ENCODE measurements at regions not wholly inside any gene's neighbourhood (a gene's known extent, or its start where the extent isn't known, plus 50 kb on each side); places are given as distances from the start of the nearest gene placed in this dataset.

- no peaks in the 10 kb centered on the region for H3K9me3 ChIP-seq (replicated peaks; ENCODE audit: control insufficient read depth, insufficient read depth, low read length)
- no peak overlapping the region for H2AFZ ChIP-seq (ENCODE audit: control insufficient read depth, low read depth, low read length)
- DNase-seq (ENCODE audit: low read depth, low spot score) = no peak
- no peaks in the 10 kb centered on the region for H3K79me2 ChIP-seq (ENCODE audit: control insufficient read depth, insufficient read depth, low read length)
- ChIA-PET RAD21 (ENCODE audit: unreplicated experiment) (interaction anchor here (0.9 kb wide), 1 partner anchor 15 kb away, joined by 3 read pairs; no protein-coding TSS in a partner anchor), POLR2A (no interaction called here), CTCF (no interaction called here), SMC1A (ENCODE audit: uncharacterized antibody, unreplicated experiment) (no interaction called here)
- no peak overlapping the region for H3K4me2 ChIP-seq (ENCODE audit: control insufficient read depth, insufficient read depth)
- TF ChIP-seq CEBPB (IDR thresholded peaks at IDR 0.05; ENCODE audit: borderline replicate concordance in 1 of 2, low read depth in 2 of 2, low read length in 2 of 2) = no peak
- TF ChIP-seq PRDM15 (CRISPR knock-in tag; IDR thresholded peaks at IDR 0.05) = no peak
- TF ChIP-seq, protein P1, sequence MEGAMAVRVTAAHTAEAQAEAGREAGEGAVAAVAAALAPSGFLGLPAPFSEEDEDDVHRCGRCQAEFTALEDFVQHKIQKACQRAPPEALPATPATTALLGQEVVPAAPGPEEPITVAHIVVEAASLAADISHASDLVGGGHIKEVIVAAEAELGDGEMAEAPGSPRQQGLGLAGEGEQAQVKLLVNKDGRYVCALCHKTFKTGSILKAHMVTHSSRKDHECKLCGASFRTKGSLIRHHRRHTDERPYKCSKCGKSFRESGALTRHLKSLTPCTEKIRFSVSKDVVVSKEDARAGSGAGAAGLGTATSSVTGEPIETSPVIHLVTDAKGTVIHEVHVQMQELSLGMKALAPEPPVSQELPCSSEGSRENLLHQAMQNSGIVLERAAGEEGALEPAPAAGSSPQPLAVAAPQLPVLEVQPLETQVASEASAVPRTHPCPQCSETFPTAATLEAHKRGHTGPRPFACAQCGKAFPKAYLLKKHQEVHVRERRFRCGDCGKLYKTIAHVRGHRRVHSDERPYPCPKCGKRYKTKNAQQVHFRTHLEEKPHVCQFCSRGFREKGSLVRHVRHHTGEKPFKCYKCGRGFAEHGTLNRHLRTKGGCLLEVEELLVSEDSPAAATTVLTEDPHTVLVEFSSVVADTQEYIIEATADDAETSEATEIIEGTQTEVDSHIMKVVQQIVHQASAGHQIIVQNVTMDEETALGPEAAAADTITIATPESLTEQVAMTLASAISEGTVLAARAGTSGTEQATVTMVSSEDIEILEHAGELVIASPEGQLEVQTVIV (IDR thresholded peaks at IDR 0.05; ENCODE audit: borderline replicate concordance, partially characterized antibody) = no peak
- TF ChIP-seq, protein P2, sequence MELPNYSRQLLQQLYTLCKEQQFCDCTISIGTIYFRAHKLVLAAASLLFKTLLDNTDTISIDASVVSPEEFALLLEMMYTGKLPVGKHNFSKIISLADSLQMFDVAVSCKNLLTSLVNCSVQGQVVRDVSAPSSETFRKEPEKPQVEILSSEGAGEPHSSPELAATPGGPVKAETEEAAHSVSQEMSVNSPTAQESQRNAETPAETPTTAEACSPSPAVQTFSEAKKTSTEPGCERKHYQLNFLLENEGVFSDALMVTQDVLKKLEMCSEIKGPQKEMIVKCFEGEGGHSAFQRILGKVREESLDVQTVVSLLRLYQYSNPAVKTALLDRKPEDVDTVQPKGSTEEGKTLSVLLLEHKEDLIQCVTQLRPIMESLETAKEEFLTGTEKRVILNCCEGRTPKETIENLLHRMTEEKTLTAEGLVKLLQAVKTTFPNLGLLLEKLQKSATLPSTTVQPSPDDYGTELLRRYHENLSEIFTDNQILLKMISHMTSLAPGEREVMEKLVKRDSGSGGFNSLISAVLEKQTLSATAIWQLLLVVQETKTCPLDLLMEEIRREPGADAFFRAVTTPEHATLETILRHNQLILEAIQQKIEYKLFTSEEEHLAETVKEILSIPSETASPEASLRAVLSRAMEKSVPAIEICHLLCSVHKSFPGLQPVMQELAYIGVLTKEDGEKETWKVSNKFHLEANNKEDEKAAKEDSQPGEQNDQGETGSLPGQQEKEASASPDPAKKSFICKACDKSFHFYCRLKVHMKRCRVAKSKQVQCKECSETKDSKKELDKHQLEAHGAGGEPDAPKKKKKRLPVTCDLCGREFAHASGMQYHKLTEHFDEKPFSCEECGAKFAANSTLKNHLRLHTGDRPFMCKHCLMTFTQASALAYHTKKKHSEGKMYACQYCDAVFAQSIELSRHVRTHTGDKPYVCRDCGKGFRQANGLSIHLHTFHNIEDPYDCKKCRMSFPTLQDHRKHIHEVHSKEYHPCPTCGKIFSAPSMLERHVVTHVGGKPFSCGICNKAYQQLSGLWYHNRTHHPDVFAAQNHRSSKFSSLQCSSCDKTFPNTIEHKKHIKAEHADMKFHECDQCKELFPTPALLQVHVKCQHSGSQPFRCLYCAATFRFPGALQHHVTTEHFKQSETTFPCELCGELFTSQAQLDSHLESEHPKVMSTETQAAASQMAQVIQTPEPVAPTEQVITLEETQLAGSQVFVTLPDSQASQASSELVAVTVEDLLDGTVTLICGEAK (IDR thresholded peaks at IDR 0.05; ENCODE audit: borderline replicate concordance) = no peak
- no peak for TF ChIP-seq JUND (IDR thresholded peaks at IDR 0.05; ENCODE audit: low read depth, low read length)
- TF ChIP-seq NR2F1 (conservative IDR thresholded peaks at IDR 0.05) = no peak
- no peak for TF ChIP-seq SMAD5 (IDR thresholded peaks at IDR 0.05; ENCODE audit: low read depth)
- no peak for TF ChIP-seq SUPT20H (IDR thresholded peaks at IDR 0.05; ENCODE audit: borderline replicate concordance, control insufficient read depth, low read depth, low read length)
- no peak for TF ChIP-seq KDM1A (IDR thresholded peaks at IDR 0.05; ENCODE audit: borderline replicate concordance)
- no peak for TF ChIP-seq ZSCAN29 (IDR thresholded peaks at IDR 0.05)
- TF ChIP-seq NR2C1 (IDR thresholded peaks at IDR 0.05) = no peak
- TF ChIP-seq SREBF1 (IDR thresholded peaks at IDR 0.05; ENCODE audit: low read length) = no peak
- no peak for TF ChIP-seq NBN (IDR thresholded peaks at IDR 0.05)
- no peak for TF ChIP-seq ETV6 (conservative IDR thresholded peaks at IDR 0.05 in 1 of 2, IDR thresholded peaks at IDR 0.05 in 1 of 2; ENCODE audit: borderline replicate concordance in 1 of 2, low read depth in 1 of 2)
- TF ChIP-seq MTA2 (IDR thresholded peaks at IDR 0.05; ENCODE audit: low read depth) = no peak
- TF ChIP-seq ZBED1 (IDR thresholded peaks at IDR 0.05; ENCODE audit: borderline replicate concordance) = no peak
- intact Hi-C loops (cut with micrococcal nuclease; ENCODE audit: unreplicated experiment) (no loop called here), in situ Hi-C loops (cut with MboI) (no loop called here)
- H3K27ac ChIP-seq (ENCODE audit: control insufficient read depth, insufficient read depth) = no peak overlapping the region
- no TSS peak for BruUV-seq (replicated peaks)
- no peaks in the 10 kb centered on the region for H3K27me3 ChIP-seq (replicated peaks in 1 of 2; ENCODE audit: control insufficient read depth in 2 of 2, insufficient read depth in 2 of 2, low read length in 1 of 2)
- FAIRE-seq = no peak
- no peaks in the 10 kb centered on the region for H4K20me1 ChIP-seq (ENCODE audit: control insufficient read depth, insufficient read depth)
- H3K4me1 ChIP-seq (ENCODE audit: control insufficient read depth, insufficient read depth, low read length) = no peaks in the 10 kb centered on the region
- WGBS (ENCODE audit: insufficient coverage, insufficient replicate concordance, low lambda C conversion rate, missing lambda C conversion rate) = 40% methylated on average over 3 of the region's 3 CpGs
- no peaks in the 10 kb centered on the region for H3K36me3 ChIP-seq (ENCODE audit: control insufficient read depth in 2 of 2, insufficient read depth in 2 of 2, low read length in 1 of 2)
- no peak for ATAC-seq
- H3K9ac ChIP-seq (ENCODE audit: control insufficient read depth, insufficient read depth, low read length) = no peak overlapping the region
- H3K4me3 ChIP-seq = no peak overlapping the region
Observed at GRCh38 chr4:159779716-159780115, 676.8 kb downstream of the RAPGEF2 start.
